H1 (cell line): ENCODE measurements at regions not wholly inside any gene's neighbourhood (a gene's known extent, or its start where the extent isn't known, plus 50 kb on each side); places are given as distances from the start of the nearest gene placed in this dataset.

Source experiments
- CTCF ChIA-PET: fragments of 300-600 bp; sonication (Branson Sonifier 250); formaldehyde crosslinking; loops from one replicate; lab custom pipeline; 2021; ENCODE audit not compliant: partially characterized antibody; lab: Charles Lee
- POLR2A ChIA-PET: fragments of 300-600 bp; sonication (Branson Sonifier 250); formaldehyde crosslinking; loops from one replicate; lab custom pipeline; 2021; ENCODE audit warnings: inconsistent platforms; ENCODE audit not compliant: partially characterized antibody; lab: Charles Lee
- DNase-seq, 2 experiments: peaks; one replicate each; pipeline versions ENCODE4 v3.0.0 to v3.0.0-alpha.2; 2010 to 2022; ENCODE audit warnings: low spot score in 2 of 2, low read depth in 1 of 2, mixed read lengths in 1 of 2
- FAIRE-seq: peaks from 2 replicates; lab custom pipeline; 2011; peaks lifted over from hg19 to GRCh38; lab: Jason Lieb, UNC
- H2AFZ ChIP-seq: 2 replicates; pipeline ENCODE4 v1.8.1; 2012; ENCODE audit warnings: low read length, inconsistent platforms
- H2AK5ac ChIP-seq: 2 replicates; pipeline ENCODE4 v1.6.1; 2013; ENCODE audit warnings: low read depth, low read length
- H2BK120ac ChIP-seq: replicated peaks from 2 replicates; pipeline ENCODE3; 2013; ENCODE audit warnings: low read depth, low read length, inconsistent platforms
- H2BK12ac ChIP-seq: 2 replicates; pipeline ENCODE4 v1.6.1; 2013; ENCODE audit warnings: low read depth, low read length
- H2BK15ac ChIP-seq: 2 replicates; pipeline ENCODE4 v1.6.1; 2013; ENCODE audit warnings: low read length
- H2BK20ac ChIP-seq: 2 replicates; pipeline ENCODE4 v1.6.1; 2013; ENCODE audit warnings: low read length
- H2BK5ac ChIP-seq: 2 replicates; pipeline ENCODE4 v1.6.1; 2013; ENCODE audit warnings: low read depth, low read length
- H3K14ac ChIP-seq: 2 replicates; pipeline ENCODE4 v1.6.1; 2013; ENCODE audit warnings: inconsistent platforms; ENCODE audit not compliant: insufficient read length
- H3K18ac ChIP-seq: 2 replicates; pipeline ENCODE4 v1.6.1; 2013; ENCODE audit warnings: low read length; ENCODE audit errors: extremely low read depth
- H3K23ac ChIP-seq: 2 replicates; pipeline ENCODE4 v1.6.1; 2013; ENCODE audit warnings: inconsistent platforms; ENCODE audit not compliant: insufficient read length
- H3K23me2 ChIP-seq: 2 replicates; pipeline ENCODE4 v1.6.1; 2013; ENCODE audit warnings: low read depth, low read length
- H3K27ac ChIP-seq: 2 replicates; pipeline ENCODE4 v1.6.1; 2011; ENCODE audit warnings: low read depth, low read length, inconsistent platforms
- H3K27me3 ChIP-seq, 4 experiments: replicated peaks in 1 of 4; 1 replicate in 1 of 4; 2 replicates in 3 of 4; pipeline versions ENCODE4 v1.6.1 to v1.8.1; 2011 to 2013; ENCODE audit warnings: low read length in 3 of 4, mild to moderate bottlenecking in 3 of 4, inconsistent platforms in 2 of 4, mixed read lengths in 2 of 4, moderate library complexity in 1 of 4; ENCODE audit not compliant: control insufficient read depth in 3 of 4, insufficient read depth in 3 of 4; ENCODE audit errors: extremely low read depth in 1 of 4
- H3K36me3 ChIP-seq, 4 experiments: 2 replicates each; pipeline versions ENCODE4 v1.6.1 to v1.8.1; 2011 to 2013; ENCODE audit warnings: mild to moderate bottlenecking in 4 of 4, low read length in 3 of 4, moderate library complexity in 2 of 4, control low read depth in 1 of 4, inconsistent platforms in 1 of 4; ENCODE audit not compliant: insufficient read depth in 4 of 4, control insufficient read depth in 2 of 4
- H3K4ac ChIP-seq: replicated peaks from 2 replicates; pipeline ENCODE3; 2013; ENCODE audit warnings: low read length, low read depth, mixed read lengths, inconsistent platforms; ENCODE audit not compliant: insufficient read length
- H3K4me1 ChIP-seq, 4 experiments: replicated peaks in 1 of 4; 1 replicate in 1 of 4; 2 replicates in 3 of 4; pipeline versions ENCODE4 v1.6.1 to v1.8.1; 2011 to 2013; ENCODE audit warnings: low read length in 3 of 4, inconsistent platforms in 2 of 4, mixed read lengths in 1 of 4; ENCODE audit not compliant: insufficient read depth in 4 of 4, control insufficient read depth in 3 of 4
- H3K4me2 ChIP-seq, 2 experiments: 2 replicates each; pipeline versions ENCODE4 v1.6.1 to v1.8.1; 2011 to 2013; ENCODE audit warnings: low read depth in 2 of 2, low read length in 2 of 2, control low read depth in 1 of 2, inconsistent platforms in 1 of 2, mild to moderate bottlenecking in 1 of 2; ENCODE audit not compliant: insufficient read depth in 1 of 2
- H3K4me3 ChIP-seq, 4 experiments: fragments of 200-600, 300-600 bp in 1 of 4; sonication (generic), shearing (Covaris generic), sonication (Bioruptor Twin) in 1 of 4; 2 replicates each; pipeline versions ENCODE4 v1.5.1 to v1.8.1; 2011 to 2016; ENCODE audit warnings: low read length in 4 of 4, low read depth in 3 of 4, control low read depth in 2 of 4, inconsistent platforms in 2 of 4, mild to moderate bottlenecking in 2 of 4, mixed read lengths in 1 of 4, moderate library complexity in 1 of 4; ENCODE audit not compliant: insufficient read depth in 2 of 4; ENCODE audit errors: extremely low read depth in 1 of 4
- H3K56ac ChIP-seq: replicated peaks from 2 replicates; pipeline ENCODE3; 2013; ENCODE audit warnings: low read depth, mild to moderate bottlenecking, mixed read lengths, low read length, inconsistent platforms; ENCODE audit not compliant: insufficient read length
- H3K79me1 ChIP-seq: 2 replicates; pipeline ENCODE4 v1.6.1; 2013; ENCODE audit warnings: low read depth, low read length, control low read depth
- H3K79me2 ChIP-seq, 2 experiments: 2 replicates each; pipeline versions ENCODE4 v1.6.1 to v1.8.1; 2012 to 2013; ENCODE audit warnings: low read length in 2 of 2, mild to moderate bottlenecking in 2 of 2, inconsistent platforms in 1 of 2; ENCODE audit not compliant: insufficient read depth in 2 of 2, control insufficient read depth in 1 of 2
- H3K9ac ChIP-seq, 4 experiments: replicated peaks in 1 of 4; 1 replicate in 1 of 4; 2 replicates in 3 of 4; pipeline versions ENCODE4 v1.6.1 to v1.8.1; 2011 to 2013; ENCODE audit warnings: low read depth in 3 of 4, low read length in 3 of 4, control low read depth in 2 of 4, mild to moderate bottlenecking in 2 of 4, moderate library complexity in 2 of 4, inconsistent platforms in 1 of 4; ENCODE audit errors: extremely low read depth in 1 of 4
- H3K9me3 ChIP-seq, 2 experiments: 2 replicates each; pipeline versions ENCODE4 v1.6.1 to v1.8.1; 2012 to 2013; ENCODE audit warnings: mild to moderate bottlenecking in 2 of 2, moderate library complexity in 2 of 2, control low read depth in 1 of 2, inconsistent platforms in 1 of 2, low read depth in 1 of 2, low read length in 1 of 2, mixed read lengths in 1 of 2; ENCODE audit not compliant: insufficient read depth in 2 of 2
- H4K20me1 ChIP-seq, 2 experiments: replicated peaks in 1 of 2; 2 replicates each; pipeline versions ENCODE3 to v1.8.1; 2011 to 2013; ENCODE audit warnings: inconsistent platforms in 2 of 2, low read length in 2 of 2, mild to moderate bottlenecking in 1 of 2; ENCODE audit not compliant: insufficient read depth in 2 of 2, control insufficient read depth in 1 of 2
- H4K5ac ChIP-seq: 2 replicates; pipeline ENCODE4 v1.6.1; 2013; ENCODE audit warnings: low read length, low read depth, mixed read lengths, inconsistent platforms; ENCODE audit not compliant: insufficient read length
- H4K8ac ChIP-seq: 2 replicates; pipeline ENCODE4 v1.8.0; 2013; ENCODE audit warnings: mild to moderate bottlenecking, moderate library complexity, low read length, inconsistent platforms; ENCODE audit not compliant: insufficient read depth; ENCODE audit errors: extremely low read depth
- H4K91ac ChIP-seq: replicated peaks from 2 replicates; pipeline ENCODE3; 2013; ENCODE audit warnings: low read length, mixed read lengths, inconsistent platforms; ENCODE audit not compliant: insufficient read length
- BCL11A ChIP-seq, 2 experiments: IDR thresholded peaks; one replicate each; pipeline ENCODE4 v1.6.1; 2011; ENCODE audit warnings: low read depth in 2 of 2, low read length in 2 of 2, mild to moderate bottlenecking in 2 of 2
- CTBP2 ChIP-seq: IDR thresholded peaks from 2 replicates; pipeline ENCODE4 v1.7.0; 2011; ENCODE audit warnings: borderline replicate concordance, mild to moderate bottlenecking, moderate library complexity, mixed read lengths, low read length; ENCODE audit not compliant: insufficient read depth, insufficient read length
- HDAC6 ChIP-seq: IDR thresholded peaks from one replicate; pipeline ENCODE4 v1.7.1; 2012; ENCODE audit warnings: low read depth, mild to moderate bottlenecking, inconsistent platforms, low read length, moderate library complexity
- WGBS, 2 experiments: shearing (Covaris generic) in 1 of 2; methylation state at CpG; one replicate each; pipeline versions ENCODE4 v1.1.6 to v1.1.7; 2013 to 2015; ENCODE audit warnings: low lambda C conversion rate in 2 of 2, mixed read lengths in 2 of 2, inconsistent platforms in 1 of 2, low coverage in 1 of 2, missing lambda C conversion rate in 1 of 2; ENCODE audit not compliant: insufficient replicate concordance in 2 of 2, insufficient coverage in 1 of 2, insufficient read length in 1 of 2; ENCODE audit errors: extremely low coverage in 1 of 2, missing lambda C conversion rate in 1 of 2; 5-methylcytosine and 5-hydroxymethylcytosine counted together
- TF ChIP-seq, protein P1 (sequence below): IDR thresholded peaks from 2 replicates; pipeline ENCODE4 v1.6.1; 2012; ENCODE audit warnings: inconsistent platforms

GRCh38 chr1:181324797-181325616, 158.3 kb upstream of the CACNA1E start:
- H2BK12ac ChIP-seq: no peak overlapping the region
- H3K36me3 ChIP-seq: no peaks in the 10 kb centered on the region
- no peak for TF ChIP-seq CTBP2
- TF ChIP-seq BCL11A (IDR thresholded peaks at IDR 0.05; ENCODE audit: low read depth in 2 of 2, low read length in 2 of 2): no peak
- TF ChIP-seq, protein P1, sequence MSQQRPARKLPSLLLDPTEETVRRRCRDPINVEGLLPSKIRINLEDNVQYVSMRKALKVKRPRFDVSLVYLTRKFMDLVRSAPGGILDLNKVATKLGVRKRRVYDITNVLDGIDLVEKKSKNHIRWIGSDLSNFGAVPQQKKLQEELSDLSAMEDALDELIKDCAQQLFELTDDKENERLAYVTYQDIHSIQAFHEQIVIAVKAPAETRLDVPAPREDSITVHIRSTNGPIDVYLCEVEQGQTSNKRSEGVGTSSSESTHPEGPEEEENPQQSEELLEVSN: no peak
- TF ChIP-seq HDAC6: no peak
- H4K20me1 ChIP-seq: peaks cover 0 to 2% of the 10 kb centered on the region in 2 experiments
- H3K4me3 ChIP-seq: no peak overlapping the region
- H2AK5ac ChIP-seq: no peak overlapping the region
- 77% methylated on average over 11 of the region's 11 CpGs; no CpG with 5 or more reads in 1 of the 2 experiments for WGBS, 2 experiments
- H3K9ac ChIP-seq: no peak overlapping the region
- H4K5ac ChIP-seq: no peak overlapping the region
- H4K91ac ChIP-seq: no peak overlapping the region
- no peaks in the 10 kb centered on the region for H3K79me1 ChIP-seq
- H3K9me3 ChIP-seq: no peaks in the 10 kb centered on the region
- no peak overlapping the region for H2BK5ac ChIP-seq
- H4K8ac ChIP-seq: peak overlapping the region; percentile 1; the same call in 1 of the 2 replicates
- CTCF ChIA-PET: interaction anchor here (0.6 to 1.0 kb wide), 2 partner anchors 27 to 282 kb away, joined by 4 read pairs; no protein-coding TSS in a partner anchor
- H2AFZ ChIP-seq: no peak overlapping the region
- H2BK15ac ChIP-seq: no peak overlapping the region
- no peak overlapping the region for H3K4me2 ChIP-seq
- FAIRE-seq (no peak), DNase-seq (no peak)
- H3K56ac ChIP-seq: no peak overlapping the region
- H3K79me2 ChIP-seq: no peaks in the 10 kb centered on the region
- POLR2A ChIA-PET: no interaction called here
- H3K18ac ChIP-seq: no peak overlapping the region
- no peak overlapping the region for H3K14ac ChIP-seq
- H3K4me1 ChIP-seq: no peaks in the 10 kb centered on the region
- no peak overlapping the region for H3K4ac ChIP-seq
- no peak overlapping the region for H2BK20ac ChIP-seq
- no peak overlapping the region for H3K23ac ChIP-seq
- no peak overlapping the region for H2BK120ac ChIP-seq
- no peaks in the 10 kb centered on the region for H3K23me2 ChIP-seq
- no peak overlapping the region for H3K27ac ChIP-seq
- H3K27me3 ChIP-seq: peaks cover 2 to 6% (median 6%) of the 10 kb centered on the region in 4 experiments
